Left ventricle myocardium inferior (tissue), 1 donor: ENCODE measurements at regions not wholly inside any gene's neighbourhood (a gene's known extent, or its start where the extent isn't known, plus 50 kb on each side); places are given as distances from the start of the nearest gene placed in this dataset.
A peak's percentile ranks its signal among the peaks of the same experiment; 100 is the strongest.

Experiments
- DNase-seq: peaks from one replicate; pipeline ENCODE4 v3.0.0-alpha.2; 2020
- H3K27ac ChIP-seq: fragments of 200-600 bp; replicated peaks from 2 replicates; pipeline ENCODE4 v1.8.0; 2021
- H3K27me3 ChIP-seq: fragments of 200-600 bp; 2 replicates; pipeline ENCODE4 v1.8.0; 2021; ENCODE audit warnings: low read depth
- H3K36me3 ChIP-seq: fragments of 200-600 bp; 2 replicates; pipeline ENCODE4 v1.8.0; 2021
- H3K4me1 ChIP-seq: fragments of 200-600 bp; 2 replicates; pipeline ENCODE4 v1.8.0; 2021
- H3K4me3 ChIP-seq: fragments of 200-600 bp; 2 replicates; pipeline ENCODE4 v1.8.0; 2021; ENCODE audit warnings: mild to moderate bottlenecking, moderate library complexity
- H3K9me3 ChIP-seq: fragments of 200-600 bp; replicated peaks from 2 replicates; pipeline ENCODE4 v1.8.0; 2021
- intact Hi-C: fragments of 100-400 bp; cut with micrococcal nuclease; formaldehyde crosslinking; loops from one replicate; pipeline ENCODE4 v1.11.0; 2022
- TF ChIP-seq, protein P1 (sequence below): fragments of 200-600 bp; IDR thresholded peaks from 2 replicates; pipeline ENCODE4 v1.8.0; 2021; ENCODE audit warnings: antibody characterized with exemption, mild to moderate bottlenecking, borderline replicate concordance
- donor health status: DM: no; HTN: yes; CAD: no; lungs with severe emphysema.

DNA sequence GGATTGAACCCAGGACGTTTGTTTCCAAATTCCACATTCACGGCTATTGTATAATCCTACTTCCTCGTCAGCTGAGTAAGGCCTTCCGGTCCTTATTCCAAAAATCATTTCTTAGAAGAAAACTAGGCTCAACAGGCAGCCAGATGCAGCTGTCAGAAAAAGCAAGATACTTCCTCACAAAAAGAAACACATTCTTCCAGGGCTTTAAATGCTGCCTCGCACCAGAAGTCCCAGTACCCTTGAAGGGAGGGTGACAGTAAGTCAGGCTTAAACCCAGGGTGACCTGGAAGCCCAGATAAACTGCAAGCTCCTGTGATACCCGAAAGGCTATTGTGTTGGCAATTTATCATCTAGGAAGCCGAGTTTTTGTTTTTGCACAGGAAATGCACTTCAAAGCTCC is 414.0 kb downstream of the NFIB start:
- TF ChIP-seq, protein P1, sequence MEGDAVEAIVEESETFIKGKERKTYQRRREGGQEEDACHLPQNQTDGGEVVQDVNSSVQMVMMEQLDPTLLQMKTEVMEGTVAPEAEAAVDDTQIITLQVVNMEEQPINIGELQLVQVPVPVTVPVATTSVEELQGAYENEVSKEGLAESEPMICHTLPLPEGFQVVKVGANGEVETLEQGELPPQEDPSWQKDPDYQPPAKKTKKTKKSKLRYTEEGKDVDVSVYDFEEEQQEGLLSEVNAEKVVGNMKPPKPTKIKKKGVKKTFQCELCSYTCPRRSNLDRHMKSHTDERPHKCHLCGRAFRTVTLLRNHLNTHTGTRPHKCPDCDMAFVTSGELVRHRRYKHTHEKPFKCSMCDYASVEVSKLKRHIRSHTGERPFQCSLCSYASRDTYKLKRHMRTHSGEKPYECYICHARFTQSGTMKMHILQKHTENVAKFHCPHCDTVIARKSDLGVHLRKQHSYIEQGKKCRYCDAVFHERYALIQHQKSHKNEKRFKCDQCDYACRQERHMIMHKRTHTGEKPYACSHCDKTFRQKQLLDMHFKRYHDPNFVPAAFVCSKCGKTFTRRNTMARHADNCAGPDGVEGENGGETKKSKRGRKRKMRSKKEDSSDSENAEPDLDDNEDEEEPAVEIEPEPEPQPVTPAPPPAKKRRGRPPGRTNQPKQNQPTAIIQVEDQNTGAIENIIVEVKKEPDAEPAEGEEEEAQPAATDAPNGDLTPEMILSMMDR: no peak
- no peaks in the 10 kb centered on the region for H3K27me3 ChIP-seq
- intact Hi-C loops: loop anchor here (10.0 kb wide), 2 partner anchors 185 to 195 kb away; no protein-coding TSS in a partner anchor
- H3K4me3 ChIP-seq: no peak overlapping the region
- peak overlapping the region; percentile 83 for H3K27ac ChIP-seq
- DNase-seq: no peak
- H3K4me1 ChIP-seq: peaks cover 73% of the 10 kb centered on the region
- no peaks in the 10 kb centered on the region for H3K9me3 ChIP-seq
- no peaks in the 10 kb centered on the region for H3K36me3 ChIP-seq

DNA sequence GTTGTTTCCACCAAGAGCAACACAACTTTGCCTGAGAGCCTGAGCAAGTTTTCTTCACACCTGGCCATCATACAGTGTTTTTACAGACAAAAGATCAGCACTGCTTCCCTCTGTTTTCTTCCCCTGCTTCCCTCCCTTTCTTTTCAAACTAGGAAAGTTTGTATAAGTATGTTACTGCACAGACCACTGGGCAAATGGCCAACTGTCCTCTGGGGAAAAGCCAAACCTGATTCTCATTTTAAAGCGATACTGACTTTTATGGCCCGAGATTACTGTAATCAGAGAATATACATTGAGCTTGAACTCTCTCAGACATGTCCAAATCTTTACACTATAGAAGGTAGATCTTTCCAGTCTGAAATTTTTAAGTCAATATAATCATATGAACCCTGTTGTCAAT is 415.0 kb downstream of the NFIB start:
- H3K27ac ChIP-seq: peak overlapping the region; percentile 83
- H3K9me3 ChIP-seq: no peaks in the 10 kb centered on the region
- DNase-seq: peak; percentile 15
- TF ChIP-seq, protein P1: no peak
- no peak overlapping the region for H3K4me3 ChIP-seq
- H3K27me3 ChIP-seq: no peaks in the 10 kb centered on the region
- H3K36me3 ChIP-seq: no peaks in the 10 kb centered on the region
- H3K4me1 ChIP-seq: peaks cover 68% of the 10 kb centered on the region
- intact Hi-C loops: loop anchor here (10.0 kb wide), 2 partner anchors 184 to 196 kb away; no protein-coding TSS in a partner anchor

DNA sequence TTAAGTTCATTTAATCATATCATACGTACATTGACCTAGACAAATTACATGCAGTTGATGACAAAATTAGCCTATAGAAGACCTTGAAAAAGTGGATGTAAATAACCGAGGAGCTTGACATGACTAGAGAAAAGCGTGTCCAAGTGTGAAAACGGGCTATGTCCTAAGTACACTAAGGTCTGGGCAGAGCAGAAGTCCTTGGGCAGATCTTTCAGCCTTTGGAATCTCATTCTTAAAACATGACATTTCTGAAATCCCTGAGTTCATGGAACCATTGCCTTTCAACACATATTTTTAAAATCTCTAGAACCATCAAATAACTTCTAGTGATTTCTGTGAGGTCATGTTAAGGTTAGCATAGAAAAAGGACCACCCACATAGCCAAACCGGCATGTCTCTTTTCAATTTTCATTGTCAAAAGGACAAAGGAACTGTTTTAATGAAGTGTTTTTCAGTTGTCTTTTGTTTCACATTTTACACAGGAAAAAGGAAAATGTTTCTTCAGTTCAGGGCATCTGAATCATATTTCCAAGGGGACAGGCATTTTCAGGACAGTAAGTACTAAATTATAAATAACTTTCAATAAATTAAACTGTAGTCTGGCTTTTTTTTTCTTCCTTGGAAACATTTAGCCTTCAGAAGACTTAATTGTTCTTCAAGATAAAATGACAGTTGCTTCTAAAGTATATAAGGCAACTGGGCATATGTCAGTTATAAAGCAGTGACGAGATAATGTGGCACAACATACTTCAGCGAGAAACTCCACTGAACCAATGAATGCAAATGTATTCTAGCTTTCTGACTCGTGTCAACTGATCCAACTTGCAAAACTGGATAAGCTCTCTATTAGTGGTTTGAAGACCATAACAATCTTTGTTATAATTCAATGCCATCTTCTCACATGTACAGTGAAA is 416.8 kb downstream of the NFIB start:
- peaks cover 61% of the 10 kb centered on the region for H3K4me1 ChIP-seq
- H3K4me3 ChIP-seq: no peak overlapping the region
- H3K9me3 ChIP-seq: no peaks in the 10 kb centered on the region
- TF ChIP-seq, protein P1: no peak
- H3K27ac ChIP-seq: peak overlapping the region; percentile 83
- no peaks in the 10 kb centered on the region for H3K36me3 ChIP-seq
- intact Hi-C loops: loop anchor here (10.0 kb wide), 2 partner anchors 182 to 198 kb away; no protein-coding TSS in a partner anchor
- H3K27me3 ChIP-seq: no peaks in the 10 kb centered on the region
- DNase-seq: no peak

DNA sequence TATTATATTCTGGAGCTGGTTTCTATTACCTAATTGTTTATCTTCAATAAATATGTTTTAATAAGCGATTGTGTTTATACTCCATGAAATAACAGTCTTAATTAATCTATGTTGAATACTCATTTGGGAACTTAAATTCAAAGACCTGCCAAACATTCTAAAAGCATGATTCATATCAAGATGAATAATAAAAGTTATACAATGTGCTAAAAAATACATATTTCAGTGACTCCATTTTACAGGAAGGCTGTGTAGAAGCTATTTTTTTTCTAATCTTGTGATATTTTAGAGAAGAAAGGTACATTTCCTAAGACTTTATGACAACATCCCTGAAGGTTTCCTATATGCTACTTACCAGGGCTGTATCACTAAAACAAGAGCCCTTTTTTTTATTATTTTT is 417.9 kb downstream of the NFIB start:
- TF ChIP-seq, protein P1: no peak
- Histone ChIP-seq H3K4me3 (no peak overlapping the region), H3K27me3 (no peaks in the 10 kb centered on the region), H3K36me3 (no peaks in the 10 kb centered on the region), H3K9me3 (no peaks in the 10 kb centered on the region), H3K27ac (peak overlapping the region; percentile 83), H3K4me1 (peaks cover 55% of the 10 kb centered on the region)
- DNase-seq: no peak
- intact Hi-C loops: loop anchor here (10.0 kb wide), 2 partner anchors 181 to 199 kb away; no protein-coding TSS in a partner anchor

DNA sequence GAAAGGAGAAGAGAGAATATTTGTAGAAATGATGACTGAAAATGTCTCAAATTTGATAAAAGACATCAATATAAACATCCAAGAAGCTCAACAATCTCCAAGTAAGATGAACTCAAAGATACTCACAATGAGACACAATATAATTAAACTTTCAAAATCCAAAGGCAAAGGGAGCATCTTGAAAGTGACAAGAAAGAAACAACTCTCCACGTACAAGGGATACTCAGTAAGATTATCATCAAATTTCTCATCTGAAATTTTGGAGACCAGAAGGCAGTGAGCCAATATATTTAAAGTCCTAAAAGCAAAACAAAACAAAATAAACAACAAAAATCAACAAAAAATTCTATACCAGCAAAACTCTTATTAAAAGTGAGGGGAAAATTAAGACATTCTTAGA is 428.7 kb downstream of the NFIB start:
- H3K36me3 ChIP-seq: no peaks in the 10 kb centered on the region
- peaks cover 28% of the 10 kb centered on the region for H3K9me3 ChIP-seq
- no peak overlapping the region for H3K4me3 ChIP-seq
- no peaks in the 10 kb centered on the region for H3K4me1 ChIP-seq
- H3K27ac ChIP-seq: no peak overlapping the region
- intact Hi-C loops: no loop called here
- no peak for DNase-seq
- TF ChIP-seq, protein P1: no peak
- H3K27me3 ChIP-seq: no peaks in the 10 kb centered on the region
